ENCODE measurements at regions not wholly inside any gene's neighbourhood (a gene's known extent, or its start where the extent isn't known, plus 50 kb on each side); places are given as distances from the start of the nearest gene placed in this dataset.
"Not testable (repeated sequence)": the region's sequence is repeated elsewhere in the genome, so short reads cannot be mapped to it uniquely, and the experiment has no call there.

DNA sequence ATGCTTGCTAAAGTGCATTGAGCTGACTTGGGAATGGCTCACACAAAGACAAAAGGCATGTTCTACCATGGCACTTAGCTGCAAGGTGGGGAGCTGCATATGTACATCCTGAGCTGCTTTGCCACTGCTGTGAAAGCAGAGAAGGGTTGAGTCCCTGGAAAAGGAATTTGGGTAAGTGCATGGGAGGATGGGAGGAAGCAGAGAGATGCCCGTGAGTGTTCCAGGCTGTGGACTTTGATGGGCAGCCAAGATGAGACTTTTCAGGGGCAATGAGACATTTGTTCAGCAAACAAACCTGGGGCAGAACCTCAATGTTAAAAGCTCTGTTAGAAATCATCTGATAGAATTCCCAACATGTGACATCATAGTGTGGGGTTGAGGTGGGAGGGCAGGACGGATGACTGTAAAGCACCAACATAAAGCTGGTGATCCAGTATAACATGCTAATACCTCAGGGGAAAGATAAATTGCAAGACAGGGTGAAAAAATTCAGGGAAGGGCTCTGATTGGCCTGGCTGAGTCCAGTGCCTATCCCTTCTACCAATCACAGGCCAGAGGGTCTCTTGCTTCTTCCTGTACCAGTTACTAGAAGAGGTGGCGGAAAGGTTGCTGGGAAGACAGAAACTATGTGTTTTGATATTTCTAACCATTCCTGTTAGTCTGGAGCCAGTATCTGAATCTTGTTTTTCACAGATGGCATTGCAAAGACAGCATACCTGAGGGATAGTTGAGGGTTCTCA lies 163.2 kb downstream of the UTP18 start:
- TF ChIP-seq POLR2AphosphoS5 (IDR thresholded peaks at IDR 0.05) = no peak
- TF ChIP-seq, protein P1, sequence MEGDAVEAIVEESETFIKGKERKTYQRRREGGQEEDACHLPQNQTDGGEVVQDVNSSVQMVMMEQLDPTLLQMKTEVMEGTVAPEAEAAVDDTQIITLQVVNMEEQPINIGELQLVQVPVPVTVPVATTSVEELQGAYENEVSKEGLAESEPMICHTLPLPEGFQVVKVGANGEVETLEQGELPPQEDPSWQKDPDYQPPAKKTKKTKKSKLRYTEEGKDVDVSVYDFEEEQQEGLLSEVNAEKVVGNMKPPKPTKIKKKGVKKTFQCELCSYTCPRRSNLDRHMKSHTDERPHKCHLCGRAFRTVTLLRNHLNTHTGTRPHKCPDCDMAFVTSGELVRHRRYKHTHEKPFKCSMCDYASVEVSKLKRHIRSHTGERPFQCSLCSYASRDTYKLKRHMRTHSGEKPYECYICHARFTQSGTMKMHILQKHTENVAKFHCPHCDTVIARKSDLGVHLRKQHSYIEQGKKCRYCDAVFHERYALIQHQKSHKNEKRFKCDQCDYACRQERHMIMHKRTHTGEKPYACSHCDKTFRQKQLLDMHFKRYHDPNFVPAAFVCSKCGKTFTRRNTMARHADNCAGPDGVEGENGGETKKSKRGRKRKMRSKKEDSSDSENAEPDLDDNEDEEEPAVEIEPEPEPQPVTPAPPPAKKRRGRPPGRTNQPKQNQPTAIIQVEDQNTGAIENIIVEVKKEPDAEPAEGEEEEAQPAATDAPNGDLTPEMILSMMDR (IDR thresholded peaks at IDR 0.05) = no peak
- Histone ChIP-seq H3K27ac (no peak overlapping the region), H3K36me3 (no peaks in the 10 kb centered on the region), H3K27me3 (peaks cover 7% of the 10 kb centered on the region), H3K4me1 (no peaks in the 10 kb centered on the region), H3K4me3 (no peak overlapping the region), H3K9me3 (no peaks in the 10 kb centered on the region)
- 65 to 77% methylated on average over 3 of the region's 3 CpGs for WGBS, 2 donors (ENCODE audit: low coverage in 1 of 2)
- ATAC-seq = no peak

DNA sequence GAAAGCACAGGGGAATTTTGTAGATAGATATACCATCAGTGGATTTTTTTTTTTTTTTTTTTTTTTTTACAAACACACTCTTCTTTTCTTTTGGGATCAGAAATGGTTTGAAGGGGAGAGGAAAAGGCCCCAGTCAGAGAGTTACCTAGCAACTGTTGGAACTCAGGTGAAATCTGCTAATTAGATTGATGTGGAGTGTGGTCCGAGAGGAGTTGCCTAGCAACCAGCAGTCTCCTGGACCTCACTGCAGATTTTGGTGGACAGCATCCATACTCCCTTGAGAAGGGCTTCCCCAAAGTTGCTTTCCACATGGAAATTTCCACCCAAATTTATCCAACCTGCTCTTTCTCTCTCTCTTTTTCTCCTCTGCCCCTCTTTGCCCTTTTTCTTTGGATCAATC lies 165.4 kb downstream of the UTP18 start:
- H3K27me3 ChIP-seq = peaks cover 7% of the 10 kb centered on the region
- no peak overlapping the region for H3K4me3 ChIP-seq
- no peaks in the 10 kb centered on the region for H3K4me1 ChIP-seq
- no peaks in the 10 kb centered on the region for H3K36me3 ChIP-seq
- 43% methylated on average over 1 of the region's 1 CpG; no CpG with 5 or more reads in 1 of the 2 donors for WGBS, 2 donors (ENCODE audit: low coverage in 1 of 2)
- no peak for TF ChIP-seq EP300 (IDR thresholded peaks at IDR 0.05)
- no peak for ATAC-seq
- H3K27ac ChIP-seq = no peak overlapping the region
- no peaks in the 10 kb centered on the region for H3K9me3 ChIP-seq

DNA sequence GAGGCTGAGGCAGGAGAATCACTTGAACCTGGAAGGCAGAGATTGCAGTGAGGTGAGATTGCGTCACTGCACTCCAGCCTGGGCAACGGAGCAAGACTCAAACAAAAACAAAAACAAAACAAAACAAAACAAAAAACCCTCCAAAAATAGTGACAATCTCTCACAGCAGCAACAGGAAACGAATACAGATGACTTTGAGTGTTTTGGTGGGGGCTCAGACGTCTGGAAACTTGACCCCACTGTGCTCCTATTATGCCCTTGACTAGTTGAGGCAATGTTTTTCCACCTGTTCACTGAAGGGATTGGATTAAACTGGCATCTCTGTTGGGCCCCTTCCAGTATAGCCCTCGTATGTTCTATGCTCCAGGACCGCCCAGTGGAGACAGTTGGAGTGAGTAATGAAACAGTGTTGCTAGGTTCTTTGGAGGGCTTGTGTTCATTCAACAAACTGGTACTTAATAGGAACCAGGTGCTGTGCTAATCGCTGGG lies 167.0 kb downstream of the UTP18 start:
- Histone ChIP-seq H3K36me3 (no peaks in the 10 kb centered on the region), H3K4me1 (no peaks in the 10 kb centered on the region), H3K4me3 (no peak overlapping the region), H3K9me3 (no peaks in the 10 kb centered on the region), H3K27ac (no peak overlapping the region), H3K27me3 (no peaks in the 10 kb centered on the region)
- TF ChIP-seq POLR2A (IDR thresholded peaks at IDR 0.05) = no peak
- TF ChIP-seq, protein P1 (IDR thresholded peaks at IDR 0.05) = no peak
- no peak for TF ChIP-seq EP300 (IDR thresholded peaks at IDR 0.05)
- no peak for TF ChIP-seq POLR2AphosphoS5 (IDR thresholded peaks at IDR 0.05)
- no peak for ATAC-seq
- WGBS, 2 donors (ENCODE audit: low coverage in 1 of 2) = 41 to 45% methylated on average over 5 to 6 of the region's 7 CpGs

DNA sequence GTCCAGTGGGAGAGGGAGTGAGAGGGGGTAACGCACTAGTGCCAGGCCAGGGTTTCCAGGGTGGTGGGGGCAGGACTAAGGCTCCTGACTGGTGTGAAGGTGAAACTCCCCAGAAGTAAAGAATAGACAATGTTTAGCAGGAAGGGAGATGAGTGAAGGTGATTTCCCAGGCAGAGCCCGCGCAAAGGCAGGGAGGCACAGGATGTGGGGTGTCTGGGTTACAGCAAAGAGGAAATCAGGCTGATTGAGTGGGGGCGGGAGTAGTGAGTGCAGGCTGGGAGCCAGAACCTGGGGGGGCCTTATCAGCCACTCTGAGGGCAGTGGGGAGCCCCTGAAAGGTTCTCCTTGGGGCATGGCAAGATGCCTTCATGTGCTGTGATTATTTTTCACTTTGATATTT lies 167.5 kb downstream of the UTP18 start:
- no peak for ATAC-seq
- Histone ChIP-seq H3K4me1 (no peaks in the 10 kb centered on the region), H3K36me3 (no peaks in the 10 kb centered on the region), H3K27ac (no peak overlapping the region), H3K27me3 (no peaks in the 10 kb centered on the region), H3K4me3 (no peak overlapping the region), H3K9me3 (no peaks in the 10 kb centered on the region)
- TF ChIP-seq POLR2A (IDR thresholded peaks at IDR 0.05) (no peak), POLR2AphosphoS5 (IDR thresholded peaks at IDR 0.05) (no peak), EP300 (IDR thresholded peaks at IDR 0.05) (no peak)
- TF ChIP-seq, protein P1 (IDR thresholded peaks at IDR 0.05) = no peak
- WGBS, 2 donors (ENCODE audit: low coverage in 1 of 2) = 42 to 44% methylated on average over 3 to 4 of the region's 4 CpGs

DNA sequence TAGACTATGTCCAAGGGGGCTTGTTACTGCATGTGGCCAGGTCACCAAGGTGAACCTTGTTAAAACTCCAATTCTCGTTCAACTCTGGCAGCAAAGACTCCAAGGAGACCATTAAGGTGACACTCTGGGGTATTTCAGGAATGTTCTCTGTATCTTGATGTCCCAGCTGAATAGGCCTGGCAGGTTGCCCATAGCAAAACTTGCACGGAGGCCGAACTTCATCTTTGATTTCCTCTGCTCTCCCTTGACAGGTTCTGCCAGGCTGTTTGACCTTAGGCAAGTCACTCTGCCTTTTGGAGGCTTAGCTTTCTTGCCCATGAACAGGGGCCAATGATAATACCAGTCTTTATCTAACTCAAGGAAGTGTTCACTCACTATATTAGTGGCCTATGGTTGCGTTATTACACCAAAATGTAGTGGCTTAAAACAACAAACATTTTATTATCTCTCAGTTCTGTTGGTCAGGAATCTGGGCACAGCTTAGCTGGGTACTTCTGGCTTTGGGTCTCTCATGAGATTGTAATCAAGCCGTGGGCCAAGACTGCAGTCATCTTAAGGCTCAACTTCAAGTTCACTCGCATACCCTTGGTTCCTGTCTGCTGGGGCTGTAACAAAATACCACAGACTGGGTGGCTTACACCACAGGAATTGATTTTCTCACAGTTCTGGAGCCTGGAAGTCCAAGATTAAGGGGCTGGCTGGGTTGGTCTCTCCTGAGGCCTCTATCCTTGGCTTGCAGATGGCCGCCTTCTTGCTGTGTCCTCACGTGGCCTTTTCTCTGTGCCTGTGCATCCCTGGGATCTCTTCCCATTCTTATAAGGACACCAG lies 168.5 kb downstream of the UTP18 start:
- no peak overlapping the region for H3K27ac ChIP-seq
- no peaks in the 10 kb centered on the region for H3K36me3 ChIP-seq
- no peaks in the 10 kb centered on the region for H3K27me3 ChIP-seq
- ATAC-seq = no peak
- no peak overlapping the region for H3K4me3 ChIP-seq
- no peaks in the 10 kb centered on the region for H3K9me3 ChIP-seq
- WGBS, 2 donors (ENCODE audit: low coverage in 1 of 2) = 43 to 79% methylated on average over 2 to 8 of the region's 8 CpGs
- TF ChIP-seq, protein P1 (IDR thresholded peaks at IDR 0.05) = no peak
- no peak for TF ChIP-seq POLR2AphosphoS5 (IDR thresholded peaks at IDR 0.05)
- TF ChIP-seq EP300 (IDR thresholded peaks at IDR 0.05) = no peak
- TF ChIP-seq POLR2A (IDR thresholded peaks at IDR 0.05) = no peak
- no peaks in the 10 kb centered on the region for H3K4me1 ChIP-seq

DNA sequence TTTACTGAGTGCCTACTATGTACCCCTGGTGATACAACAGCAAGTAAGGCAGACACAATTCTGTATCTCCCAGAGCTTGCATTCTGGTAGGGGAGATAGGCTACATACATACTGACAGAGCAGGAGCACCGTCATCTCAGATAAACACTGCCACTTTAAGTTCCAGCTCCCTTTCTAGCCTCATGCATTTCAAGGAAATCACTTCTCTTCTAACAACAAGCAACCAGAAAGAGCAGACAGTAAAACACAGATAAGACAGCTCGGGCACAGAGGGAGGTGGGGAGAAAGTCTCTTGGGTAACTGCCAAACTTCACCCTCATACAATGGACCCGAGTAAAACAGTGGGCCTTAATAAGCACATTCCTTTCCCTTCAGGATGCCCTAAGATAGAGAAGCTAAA lies 169.6 kb downstream of the UTP18 start:
- WGBS, 2 donors (ENCODE audit: low coverage in 1 of 2) = 38 to 100% methylated on average over 1 to 3 of the region's 3 CpGs
- H3K4me1 ChIP-seq = not testable (repeated sequence)

More for the DNA sequence above, 169.6 kb downstream of the UTP18 start:
- not testable (repeated sequence) for H3K27me3 ChIP-seq, H3K27ac ChIP-seq, ATAC-seq, H3K9me3 ChIP-seq, H3K4me3 ChIP-seq, H3K36me3 ChIP-seq
